KMS-11 (cell line): ENCODE measurements at regions not wholly inside any gene's neighbourhood (a gene's known extent, or its start where the extent isn't known, plus 50 kb on each side); places are given as distances from the start of the nearest gene placed in this dataset.
"Not testable (repeated sequence)": the region's sequence is repeated elsewhere in the genome, so short reads cannot be mapped to it uniquely, and the experiment has no call there.

Experiments used
- H2AFZ ChIP-seq: fragments of 200-600 bp; sonication (generic); 2 replicates; pipeline ENCODE4 v1.6.1; 2016; ENCODE audit warnings: antibody characterized with exemption, mixed run types, low read depth
- H3K27ac ChIP-seq: fragments of 200-600 bp; sonication (generic); 2 replicates; pipeline ENCODE4 v1.6.1; 2016; ENCODE audit warnings: mild to moderate bottlenecking, mixed run types
- H3K27me3 ChIP-seq: fragments of 200-600 bp; sonication (generic); 2 replicates; pipeline ENCODE4 v1.6.1; 2017; ENCODE audit warnings: mild to moderate bottlenecking, low read depth, mixed run types, moderate library complexity; ENCODE audit not compliant: insufficient read depth
- H3K36me3 ChIP-seq: fragments of 200-600 bp; sonication (generic); 2 replicates; pipeline ENCODE4 v1.6.1; 2017; ENCODE audit warnings: mild to moderate bottlenecking, mixed run types; ENCODE audit not compliant: insufficient read depth
- H3K4me1 ChIP-seq: fragments of 200-600 bp; sonication (generic); 2 replicates; pipeline ENCODE4 v1.6.1; 2016; ENCODE audit warnings: mild to moderate bottlenecking, low read depth, mixed run types; ENCODE audit not compliant: poor library complexity, severe bottlenecking
- H3K4me2 ChIP-seq: fragments of 200-600 bp; sonication (generic); 2 replicates; pipeline ENCODE4 v1.7.0; 2016; ENCODE audit warnings: mild to moderate bottlenecking, mixed run types
- H3K4me3 ChIP-seq: fragments of 200-600 bp; sonication (generic); IDR thresholded peaks from 2 replicates; pipeline ENCODE4 v1.6.1; 2017; ENCODE audit warnings: low read depth, low read length, mixed read lengths; ENCODE audit not compliant: insufficient read depth
- H3K79me2 ChIP-seq: fragments of 200-600 bp; sonication (generic); 2 replicates; pipeline ENCODE4 v1.6.1; 2016; ENCODE audit warnings: low read depth, mixed run types; ENCODE audit not compliant: insufficient read depth
- H3K9ac ChIP-seq: fragments of 200-600 bp; sonication (generic); 2 replicates; pipeline ENCODE4 v1.6.1; 2016; ENCODE audit warnings: mild to moderate bottlenecking, mixed run types
- H4K20me1 ChIP-seq: fragments of 200-600 bp; sonication (generic); 2 replicates; pipeline ENCODE4 v1.6.1; 2016; ENCODE audit warnings: mild to moderate bottlenecking, mixed run types; ENCODE audit not compliant: insufficient read depth
- CTCF ChIP-seq: fragments of 200-600 bp; sonication (generic); conservative IDR thresholded peaks from 2 replicates; pipeline ENCODE4 v1.6.1; 2017; ENCODE audit warnings: low read depth, mild to moderate bottlenecking, antibody characterized with exemption, low read length, moderate library complexity, mixed read lengths

GRCh38 chr3:21962456-21962855, 211.4 kb upstream of the ZNF385D start:
- Histone ChIP-seq H4K20me1 (no peaks in the 10 kb centered on the region), H3K36me3 (no peaks in the 10 kb centered on the region), H3K9ac (no peak overlapping the region), H3K79me2 (no peaks in the 10 kb centered on the region), H3K4me1 (no peaks in the 10 kb centered on the region), H3K4me3 (no peak overlapping the region), H3K27ac (no peak overlapping the region), H2AFZ (no peak overlapping the region), H3K27me3 (no peaks in the 10 kb centered on the region), H3K4me2 (no peak overlapping the region)
- no peak for TF ChIP-seq CTCF

DNA sequence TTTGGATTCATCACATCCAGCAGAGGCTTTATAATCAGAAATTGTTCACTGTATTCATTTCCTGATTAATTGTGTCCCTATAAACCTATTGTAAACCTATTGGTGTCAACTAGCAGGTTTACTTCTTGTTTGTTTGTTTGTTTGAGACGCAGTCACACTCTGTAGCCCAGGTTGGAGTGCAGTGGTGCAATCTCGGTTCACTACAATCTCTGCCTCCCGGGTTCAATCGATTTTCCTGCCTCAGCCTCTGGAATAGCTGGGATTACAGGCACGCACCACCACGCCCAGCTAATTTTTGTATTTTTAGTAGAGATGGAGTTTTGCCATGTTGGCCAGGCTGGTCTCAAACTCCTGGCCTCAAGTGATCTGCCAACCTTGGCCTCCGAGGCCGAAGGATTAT, 215.4 kb upstream of the ZNF385D start:
- H3K79me2 ChIP-seq, H3K36me3 ChIP-seq, H3K9ac ChIP-seq, H4K20me1 ChIP-seq, H3K27ac ChIP-seq, H3K4me2 ChIP-seq, H3K4me1 ChIP-seq, H3K4me3 ChIP-seq, H2AFZ ChIP-seq, H3K27me3 ChIP-seq: not testable (repeated sequence)

DNA sequence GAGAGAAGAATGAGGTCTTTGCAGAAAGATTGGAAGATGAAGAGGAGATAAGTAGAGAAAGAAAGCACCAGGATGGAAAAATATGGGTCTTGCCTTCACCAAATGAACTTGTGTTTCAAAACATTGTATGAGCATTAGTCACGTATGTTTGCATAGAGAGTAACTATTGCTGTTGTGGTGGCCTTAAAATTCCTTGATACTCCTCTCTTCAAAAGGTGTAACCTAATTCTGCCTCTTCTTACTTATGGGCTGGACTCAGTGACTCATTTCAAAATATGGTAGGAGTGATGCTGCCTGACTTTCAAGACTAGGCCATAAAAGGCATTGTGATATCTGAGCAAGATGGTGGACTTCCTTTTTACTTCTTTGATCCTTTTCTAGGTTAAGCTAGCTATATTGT, 228.7 kb upstream of the ZNF385D start:
- Histone ChIP-seq H3K36me3 (no peaks in the 10 kb centered on the region), H3K27me3 (no peaks in the 10 kb centered on the region), H3K79me2 (no peaks in the 10 kb centered on the region), H4K20me1 (no peaks in the 10 kb centered on the region), H3K9ac (no peak overlapping the region), H3K4me1 (no peaks in the 10 kb centered on the region), H3K27ac (no peak overlapping the region), H3K4me2 (no peak overlapping the region), H2AFZ (no peak overlapping the region), H3K4me3 (no peak overlapping the region)
- TF ChIP-seq CTCF: no peak

- Histone ChIP-seq H3K27me3 (no peaks in the 10 kb centered on the region), H3K4me3 (no peak overlapping the region)
Measured at GRCh38 chr3:21989341-21990042, 238.5 kb upstream of the ZNF385D start.

More at GRCh38 chr3:21989341-21990042, 238.5 kb upstream of the ZNF385D start:
- Histone ChIP-seq H3K36me3 (no peaks in the 10 kb centered on the region), H4K20me1 (no peaks in the 10 kb centered on the region), H3K79me2 (no peaks in the 10 kb centered on the region), H3K27ac (no peak overlapping the region), H3K9ac (no peak overlapping the region), H3K4me1 (no peaks in the 10 kb centered on the region), H2AFZ (no peak overlapping the region), H3K4me2 (no peak overlapping the region)
- no peak for TF ChIP-seq CTCF
